Panc1 (cell line): ENCODE measurements at regions not wholly inside any gene's neighbourhood (a gene's known extent, or its start where the extent isn't known, plus 50 kb on each side); places are given as distances from the start of the nearest gene placed in this dataset.

Experiments used
- ATAC-seq: fragments of 200-7000 bp; cut with Tn5 transposase; 2 replicates; pipeline ENCODE4 v1.9.1; 2020; ENCODE audit warnings: mild to moderate bottlenecking, moderate library complexity
- BruUV-seq: library from RNA; stranded (reverse); fragments of 400-500 nt; replicated peaks from 2 replicates; lab custom pipeline; 2021; lab: Mats Ljungman, UMichigan
- CTCF ChIA-PET: fragments of 300-600 bp; sonication (Branson Sonifier 250); formaldehyde crosslinking; loops from one replicate; lab custom pipeline; 2022; ENCODE audit warnings: antibody characterized with exemption; lab: Charles Lee
- POLR2A ChIA-PET: fragments of 300-600 bp; sonication (Branson Sonifier 250); formaldehyde crosslinking; loops from one replicate; lab custom pipeline; 2022; ENCODE audit warnings: antibody characterized with exemption; lab: Charles Lee
- DNase-seq: peaks from one replicate; pipeline ENCODE4 v3.0.0-alpha.2; 2010; ENCODE audit warnings: low read depth, low spot score
- H3K27ac ChIP-seq: 2 replicates; pipeline ENCODE4 v1.5.1; 2011; ENCODE audit warnings: mild to moderate bottlenecking, low read length, inconsistent platforms
- H3K27me3 ChIP-seq: fragments of 200-500 bp; sonication (Bioruptor generic); 2 replicates; pipeline ENCODE4 v1.6.0; 2014; ENCODE audit warnings: low read length, inconsistent platforms; ENCODE audit not compliant: control insufficient read depth, insufficient read depth
- H3K36me3 ChIP-seq: fragments of 200-500 bp; sonication (Bioruptor generic); 2 replicates; pipeline ENCODE4 v1.5.1; 2014; ENCODE audit warnings: inconsistent platforms, mild to moderate bottlenecking, low read length, moderate library complexity; ENCODE audit not compliant: control insufficient read depth, insufficient read depth
- H3K4me1 ChIP-seq: 2 replicates; pipeline ENCODE4 v1.5.1; 2011; ENCODE audit warnings: inconsistent platforms, mild to moderate bottlenecking, low read length, moderate library complexity; ENCODE audit not compliant: control insufficient read depth, insufficient read depth
- H3K4me3 ChIP-seq, 2 experiments: 2 replicates each; pipeline ENCODE4 v1.5.1; 2011 to 2012; ENCODE audit warnings: low read depth in 2 of 2, low read length in 2 of 2, mild to moderate bottlenecking in 2 of 2, inconsistent platforms in 1 of 2, moderate library complexity in 1 of 2
- H3K9me3 ChIP-seq: fragments of 200-500 bp; sonication (Bioruptor generic); 2 replicates; pipeline ENCODE4 v1.5.1; 2014; ENCODE audit warnings: low read depth, mild to moderate bottlenecking, inconsistent platforms, low read length, moderate library complexity; ENCODE audit not compliant: control insufficient read depth, insufficient read depth
- CTCF ChIP-seq: fragments of 450-650 bp; IDR thresholded peaks from 2 replicates; pipeline ENCODE4 v1.5.1; 2017; ENCODE audit warnings: mild to moderate bottlenecking
- POLR2AphosphoS5 ChIP-seq: IDR thresholded peaks from 2 replicates; pipeline ENCODE4 v1.6.1; 2012; ENCODE audit warnings: mild to moderate bottlenecking, low read depth, low read length, moderate library complexity
- REST ChIP-seq, 2 experiments: IDR thresholded peaks; 2 replicates each; pipeline ENCODE4 v1.6.1; 2011 to 2012; ENCODE audit warnings: low read depth in 2 of 2, control low read depth in 1 of 2, low read length in 1 of 2, mild to moderate bottlenecking in 1 of 2, moderate library complexity in 1 of 2; ENCODE audit not compliant: insufficient read depth in 1 of 2
- SIN3A ChIP-seq: IDR thresholded peaks from 2 replicates; pipeline ENCODE4 v1.6.1; 2012; ENCODE audit warnings: low read depth, mild to moderate bottlenecking, low read length, moderate library complexity, borderline replicate concordance; ENCODE audit not compliant: insufficient read depth
- TCF7L2 ChIP-seq: IDR thresholded peaks from 2 replicates; pipeline ENCODE4 v1.6.1; 2011; ENCODE audit warnings: mild to moderate bottlenecking, low read depth, low read length, inconsistent platforms
- in situ Hi-C: cut with HindIII; loops from 2 replicates; pipeline ENCODE4 v1.10.0; 2016; ENCODE audit warnings: low sequenced_read_pairs, low pct_unique_long_range_greater_than_20kb
- intact Hi-C: fragments of 100-400 bp; cut with micrococcal nuclease; formaldehyde crosslinking; loops from one replicate; pipeline ENCODE4 v1.10.0; 2022; ENCODE audit not compliant: unreplicated experiment

GRCh38 chr12:88258396-88258795 is 116.3 kb downstream of the TMTC3 start:
- in situ Hi-C loops: no loop called here
- no TSS peak for BruUV-seq

GRCh38 chr12:88266806-88267360 is 124.8 kb downstream of the TMTC3 start:
- intact Hi-C loops (no loop called here), in situ Hi-C loops (no loop called here)
- no peaks in the 10 kb centered on the region for H3K36me3 ChIP-seq
- POLR2A ChIA-PET: no interaction called here
- no TSS peak for BruUV-seq
- no peaks in the 10 kb centered on the region for H3K4me1 ChIP-seq
- DNase-seq (no peak), ATAC-seq (no peak)
- H3K27ac ChIP-seq: no peak overlapping the region
- no peaks in the 10 kb centered on the region for H3K27me3 ChIP-seq
- TF ChIP-seq TCF7L2: 0 out of 2 replicates have a peak, but pooled peaks have one; percentile 22
- no peak for TF ChIP-seq CTCF
- H3K9me3 ChIP-seq: no peaks in the 10 kb centered on the region
- CTCF ChIA-PET: no interaction called here
- no peak overlapping the region for H3K4me3 ChIP-seq

More at GRCh38 chr12:88258396-88258795, 116.3 kb downstream of the TMTC3 start:
- ATAC-seq (no peak), DNase-seq (no peak)
- no peaks in the 10 kb centered on the region; the same call in 1 of the 2 replicates for H3K9me3 ChIP-seq
- TF ChIP-seq REST (IDR thresholded peaks at IDR 0.05; ENCODE audit: insufficient read depth in 1 of 2, low read depth in 2 of 2, low read length in 1 of 2): no peak
- no peak for TF ChIP-seq SIN3A
- TF ChIP-seq POLR2AphosphoS5: no peak
- TF ChIP-seq CTCF: no peak
- no peak for TF ChIP-seq TCF7L2
- ChIA-PET CTCF (no interaction called here), POLR2A (no interaction called here)
- no peaks in the 10 kb centered on the region for H3K4me1 ChIP-seq
- H3K36me3 ChIP-seq: no peaks in the 10 kb centered on the region; the same call in 1 of the 2 replicates
- no peaks in the 10 kb centered on the region for H3K27me3 ChIP-seq
- H3K4me3 ChIP-seq: no peak overlapping the region
- intact Hi-C loops: no loop called here
- H3K27ac ChIP-seq: no peak overlapping the region
